Ecto neural progenitor cell (in vitro differentiated cells): ENCODE measurements at regions not wholly inside any gene's neighbourhood (a gene's known extent, or its start where the extent isn't known, plus 50 kb on each side); places are given as distances from the start of the nearest gene placed in this dataset.
A peak's percentile ranks its signal among the peaks of the same experiment; 100 is the strongest.
"Not testable (repeated sequence)": the region's sequence is repeated elsewhere in the genome, so short reads cannot be mapped to it uniquely, and the experiment has no call there.

ENCODE experiments used
- DNase-seq: peaks from one replicate; pipeline ENCODE4 v3.0.0-alpha.2; 2018; ENCODE audit warnings: low spot score

DNA sequence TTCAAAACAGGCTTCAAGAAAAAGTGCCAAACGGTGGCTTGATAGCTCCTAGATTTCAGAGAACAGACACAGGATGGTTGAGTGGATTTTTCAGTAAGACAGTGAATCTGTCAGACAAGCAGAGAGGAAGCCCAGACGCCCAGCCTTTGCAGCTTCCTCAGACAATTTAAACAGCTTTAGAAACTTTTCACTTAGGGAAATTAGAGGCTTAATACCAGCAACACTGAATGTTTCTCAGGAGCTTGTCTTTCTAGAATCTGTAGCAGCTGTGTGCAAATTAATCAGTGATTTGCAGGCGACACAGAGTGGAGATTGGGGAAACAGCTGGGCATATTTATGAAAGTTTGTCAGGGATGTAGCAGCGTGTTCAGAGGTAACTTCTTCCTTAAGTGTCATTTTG, 362.1 kb downstream of the GALC start:
- DNase-seq: no peak

- DNase-seq: no peak
Measured at GRCh38 chr14:87629788-87630187, 363.2 kb downstream of the GALC start.

DNA sequence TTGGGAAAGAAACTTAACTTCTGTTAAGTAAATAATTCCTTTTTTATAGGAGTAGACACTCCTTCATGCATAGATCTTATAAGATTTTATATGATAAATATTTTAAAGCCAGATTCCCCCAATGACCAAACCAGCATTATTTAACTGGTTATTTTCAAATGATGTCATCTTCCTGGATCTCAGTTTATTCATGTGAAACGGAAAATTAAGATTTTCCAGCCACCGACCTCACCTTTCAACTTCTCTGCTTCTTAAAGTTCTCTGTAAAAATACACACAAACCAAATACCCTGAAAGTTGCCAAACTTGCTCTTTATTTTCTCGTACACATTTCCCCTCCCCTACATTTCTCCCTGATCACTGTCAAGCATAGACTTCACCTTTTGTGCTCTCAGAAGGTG, 364.2 kb downstream of the GALC start:
- DNase-seq: no peak

GRCh38 chr14:87628129-87628528, 364.9 kb downstream of the GALC start:
- no peak for DNase-seq

- DNase-seq: no peak
Measured at GRCh38 chr14:87626266-87626665, 366.7 kb downstream of the GALC start.

DNA sequence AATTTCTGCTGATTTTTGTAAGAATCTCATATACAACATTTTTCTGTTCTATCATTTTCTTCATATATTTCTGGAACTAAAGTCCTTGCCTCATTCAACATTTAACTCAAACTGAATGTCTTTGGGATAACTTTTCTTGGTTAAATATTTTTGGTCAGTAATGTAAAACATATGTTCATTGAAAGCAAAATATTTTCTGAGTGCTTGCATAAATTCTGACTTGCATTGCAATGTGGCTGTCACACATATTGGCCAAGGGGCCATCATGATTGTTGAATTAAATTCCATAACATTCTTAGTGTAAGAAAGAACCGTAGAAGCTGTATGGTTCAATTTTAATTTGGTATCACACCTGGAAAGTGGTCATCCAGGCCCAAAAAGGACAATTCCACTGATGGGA, 369.4 kb downstream of the GALC start:
- DNase-seq: no peak

GRCh38 chr14:87617079-87617478, 375.9 kb downstream of the GALC start:
- DNase-seq: no peak

GRCh38 chr14:87615822-87616679, 376.9 kb downstream of the GALC start:
- DNase-seq: peak; percentile 71

GRCh38 chr14:87615047-87615446, 377.9 kb downstream of the GALC start:
- no peak for DNase-seq

GRCh38 chr14:87613881-87614280, 379.1 kb downstream of the GALC start:
- no peak for DNase-seq

DNA sequence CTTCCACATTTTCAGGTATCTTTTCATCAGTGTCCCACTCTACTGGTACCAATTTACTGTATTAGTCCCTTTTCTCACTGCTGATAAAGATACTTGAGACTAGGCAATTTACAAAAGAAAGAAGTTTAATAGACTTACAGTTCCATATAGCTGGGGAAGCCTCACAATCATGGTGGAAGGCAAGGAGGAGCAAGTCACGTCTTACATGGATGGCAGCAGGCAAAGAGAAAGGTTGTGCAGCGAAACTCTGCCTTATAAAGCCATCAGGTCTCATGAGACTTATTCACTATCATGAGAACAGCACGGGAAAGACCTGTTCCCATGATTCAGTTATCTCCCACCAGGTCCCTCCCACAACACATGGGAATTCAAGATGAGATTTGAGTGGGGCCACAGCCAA, 385.9 kb downstream of the GALC start:
- DNase-seq: not testable (repeated sequence)

- no peak for DNase-seq
Measured at GRCh38 chr14:87601036-87601435, 391.9 kb downstream of the GALC start.

- DNase-seq: no peak
Measured at GRCh38 chr14:87600240-87600639, 392.7 kb downstream of the GALC start.

DNA sequence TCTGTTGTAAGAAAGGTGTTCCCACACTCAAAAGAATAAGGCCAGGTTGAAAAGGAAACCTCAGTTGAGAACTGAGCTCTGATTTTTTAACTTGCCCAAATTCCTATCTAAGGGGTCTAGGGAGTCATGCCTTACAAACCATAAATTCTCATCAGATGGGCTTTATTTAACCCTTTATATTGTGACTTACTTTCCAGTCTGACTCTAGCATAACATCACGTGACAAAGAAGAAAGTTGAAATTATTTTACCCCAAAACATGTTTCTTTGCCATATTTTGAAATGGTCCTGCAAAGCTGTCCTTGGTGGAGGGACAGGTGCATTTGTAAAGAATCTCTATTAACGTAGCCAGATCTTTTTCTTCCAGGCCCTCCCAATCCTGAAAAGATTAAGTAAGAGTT, 411.7 kb downstream of the GALC start:
- DNase-seq: no peak

- no peak for DNase-seq
Measured at GRCh38 chr14:87579036-87579435, 413.9 kb downstream of the GALC start.

DNA sequence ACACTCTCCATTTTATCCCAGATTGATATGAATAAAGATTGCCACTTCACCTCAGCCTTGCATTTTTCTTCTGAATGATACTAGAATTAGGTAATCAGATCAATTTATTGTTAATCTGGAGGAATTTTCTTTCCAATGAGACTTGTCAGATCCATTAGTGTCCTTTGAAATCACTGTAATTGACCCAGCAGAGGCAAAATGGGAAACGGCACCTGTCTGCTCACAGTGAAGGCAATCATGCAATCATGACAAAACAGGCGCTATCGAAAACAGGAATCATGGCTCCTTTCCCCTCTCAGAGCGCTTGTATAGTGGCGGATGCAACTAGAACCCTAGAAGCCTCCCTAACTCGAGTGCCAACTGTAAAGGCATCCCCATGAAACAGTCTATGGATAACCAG, 417.6 kb downstream of the GALC start:
- no peak for DNase-seq

GRCh38 chr14:87573591-87573990, 419.4 kb downstream of the GALC start:
- no peak for DNase-seq

DNA sequence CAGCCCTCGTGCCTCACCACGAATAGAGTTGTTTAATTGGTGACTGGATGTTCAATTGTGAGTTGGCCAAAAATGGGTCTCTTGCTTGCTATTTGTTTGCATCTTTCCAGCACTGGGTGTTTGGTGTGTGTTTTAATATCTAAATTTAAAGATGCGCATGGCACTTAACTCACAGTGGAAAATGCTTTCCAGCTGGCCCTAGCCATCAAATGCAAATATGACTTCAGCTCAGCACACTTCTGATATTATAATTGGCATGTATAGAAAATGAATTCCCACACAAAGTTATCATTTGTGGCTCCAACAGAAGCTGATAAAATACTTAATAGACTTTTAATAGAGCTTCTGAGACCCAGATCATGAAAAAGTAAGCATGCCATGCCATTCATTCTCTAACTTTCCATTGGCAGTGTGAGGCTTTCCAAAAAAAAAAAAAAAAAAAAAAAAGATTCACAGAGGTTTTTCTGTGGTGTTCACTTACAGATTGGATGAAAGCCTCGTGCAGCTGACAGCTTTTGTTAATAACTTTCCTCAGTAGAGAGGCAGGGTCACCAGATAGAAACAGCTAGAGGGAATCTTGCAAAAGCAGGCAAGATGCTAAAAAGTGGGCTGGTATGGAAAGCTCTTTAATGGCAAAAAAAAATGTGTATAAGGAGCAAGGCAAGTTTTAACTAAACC, 425.2 kb downstream of the GALC start:
- no peak for DNase-seq

DNA sequence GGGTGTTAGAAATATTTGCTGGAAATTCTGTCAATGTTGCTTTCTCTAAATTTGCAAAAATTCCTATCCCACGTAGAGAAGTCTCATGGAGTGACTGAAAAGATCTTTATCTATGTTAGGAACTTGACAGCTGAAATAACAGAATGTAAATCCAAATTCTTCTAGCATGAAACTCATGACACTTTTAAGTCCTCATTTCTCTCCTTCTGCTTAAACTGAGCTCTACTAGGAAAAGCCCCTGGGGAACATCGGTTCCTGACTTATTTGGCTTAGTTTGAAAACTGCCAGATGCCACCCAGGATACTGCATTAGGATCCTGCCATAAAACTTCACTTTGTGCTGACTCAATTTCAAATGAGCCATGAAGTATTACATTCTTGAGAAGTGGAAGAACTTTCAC, 426.0 kb downstream of the GALC start:
- no peak for DNase-seq

- DNase-seq: no peak
Measured at GRCh38 chr14:87547536-87547935, 445.4 kb downstream of the GALC start.

DNA sequence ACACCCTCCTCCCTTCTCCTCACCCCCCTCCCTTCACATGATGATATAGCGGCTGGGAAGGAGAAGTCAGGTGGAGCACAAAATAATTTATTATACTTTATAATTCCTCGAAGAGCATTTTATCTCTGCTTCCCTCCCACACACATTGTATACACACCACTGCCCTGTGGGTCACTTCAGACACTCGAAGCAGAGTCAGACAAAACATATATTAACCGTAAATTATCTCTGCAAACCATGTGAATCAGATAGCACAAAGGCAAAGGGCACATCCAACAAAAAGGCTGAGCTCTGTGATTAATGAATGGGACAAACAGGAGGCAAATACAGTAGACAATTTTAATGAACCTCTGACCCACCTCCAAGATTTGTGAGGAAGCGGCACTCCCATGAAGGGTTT, 450.7 kb downstream of the GALC start:
- DNase-seq: no peak

DNA sequence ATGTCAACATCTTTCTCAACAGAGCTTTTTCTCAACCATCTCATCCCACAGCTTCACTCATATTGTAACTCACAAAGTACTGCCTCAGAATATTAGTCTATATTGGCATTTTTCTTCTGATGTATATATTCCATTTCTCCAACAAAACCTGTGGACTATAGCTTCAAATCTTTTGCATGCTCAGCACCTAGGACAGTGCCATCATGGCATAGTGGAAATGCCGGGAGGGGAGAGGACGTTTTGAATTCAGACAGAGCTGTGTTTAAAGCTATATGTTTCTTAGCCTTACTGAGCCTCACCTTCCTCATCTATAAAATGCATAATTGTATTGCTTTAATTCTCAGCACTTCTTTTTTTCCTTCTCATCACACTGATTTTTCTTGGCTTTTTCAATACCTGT, 452.6 kb downstream of the GALC start:
- no peak for DNase-seq

DNA sequence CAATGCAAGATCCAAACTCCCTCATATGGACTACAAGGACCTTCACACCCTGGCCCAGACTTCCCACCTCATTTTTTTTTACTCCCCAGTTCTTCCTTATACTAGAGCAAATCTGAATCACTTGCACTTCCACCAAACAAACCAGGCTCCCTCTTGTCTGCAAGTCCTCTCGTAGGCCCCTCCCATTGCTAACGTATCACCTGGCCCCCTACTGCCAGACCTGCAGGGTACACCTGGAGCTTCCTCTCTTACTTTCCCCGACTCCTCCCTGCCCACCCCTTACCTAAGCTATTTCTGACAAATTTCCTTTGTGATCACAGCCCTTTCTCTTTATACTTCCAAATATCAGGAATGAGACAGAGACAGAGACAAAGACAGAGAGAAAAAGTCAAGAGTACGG, 463.9 kb downstream of the GALC start:
- DNase-seq: no peak

DNA sequence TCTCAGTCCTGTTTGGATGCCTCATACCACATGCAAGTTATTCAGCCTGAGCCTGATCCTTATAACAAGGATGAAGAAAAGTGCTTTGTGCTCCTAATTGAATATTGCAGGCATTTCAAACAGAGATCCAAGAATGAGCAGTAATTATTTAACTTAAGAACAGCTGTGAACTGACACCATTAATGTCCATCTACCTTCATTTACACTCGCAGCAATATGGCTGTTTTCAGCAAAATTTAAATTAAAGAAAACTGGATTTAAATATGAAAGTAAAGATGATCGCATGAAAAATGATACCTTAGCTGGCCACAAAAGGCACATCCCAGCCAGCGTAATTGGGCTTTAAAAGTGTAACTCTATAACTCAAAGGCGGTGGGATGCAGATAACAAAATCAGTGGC, 466.3 kb downstream of the GALC start:
- no peak for DNase-seq
